Liver (tissue), 8 donors: ENCODE measurements at regions not wholly inside any gene's neighbourhood (a gene's known extent, or its start where the extent isn't known, plus 50 kb on each side); places are given as distances from the start of the nearest gene placed in this dataset.

ENCODE experiments used
- DNase-seq: peaks from one replicate; pipeline ENCODE4 v3.0.0-alpha.2; 2017; ENCODE audit warnings: low spot score
- H3K27ac ChIP-seq, 2 donors: one replicate each; pipeline ENCODE4 v1.7.0; 2013; ENCODE audit warnings: inconsistent platforms in 2 of 2, low read length in 2 of 2, control low read depth in 1 of 2, low read depth in 1 of 2, mild to moderate bottlenecking in 1 of 2
- H3K27me3 ChIP-seq, 4 donors: one replicate each; pipeline versions ENCODE4 v1.6.1 to v1.7.0; 2013; ENCODE audit warnings: low read length in 3 of 4, inconsistent platforms in 1 of 4, mild to moderate bottlenecking in 1 of 4, moderate library complexity in 1 of 4; ENCODE audit not compliant: control insufficient read depth in 4 of 4, insufficient read depth in 4 of 4
- H3K36me3 ChIP-seq, 4 donors: one replicate each; pipeline versions ENCODE4 v1.6.1 to v1.7.0; 2013; ENCODE audit warnings: low read length in 3 of 4, mild to moderate bottlenecking in 3 of 4, low read depth in 1 of 4, moderate library complexity in 1 of 4; ENCODE audit not compliant: control insufficient read depth in 4 of 4, insufficient read depth in 3 of 4
- H3K4me1 ChIP-seq, 4 donors: one replicate each; pipeline versions ENCODE4 v1.6.1 to v1.7.0; 2013; ENCODE audit warnings: low read length in 3 of 4, mild to moderate bottlenecking in 3 of 4, moderate library complexity in 1 of 4; ENCODE audit not compliant: control insufficient read depth in 4 of 4, insufficient read depth in 4 of 4
- H3K4me3 ChIP-seq, 3 donors: one replicate each; pipeline versions ENCODE4 v1.6.1 to v1.7.0; 2013; ENCODE audit warnings: low read length in 3 of 3, control low read depth in 1 of 3, low read depth in 1 of 3, mild to moderate bottlenecking in 1 of 3
- H3K9ac ChIP-seq, 2 donors: one replicate each; pipeline ENCODE4 v1.7.0; 2013; ENCODE audit warnings: low read length in 2 of 2, mild to moderate bottlenecking in 2 of 2, moderate library complexity in 2 of 2, control low read depth in 1 of 2, low read depth in 1 of 2
- H3K9me3 ChIP-seq, 4 donors: one replicate each; pipeline versions ENCODE4 v1.6.1 to v1.7.0; 2013; ENCODE audit warnings: low read length in 3 of 4; ENCODE audit not compliant: control insufficient read depth in 4 of 4
- CTCF ChIP-seq: fragments of 150-350 bp; IDR thresholded peaks from 2 replicates; pipeline ENCODE4 v1.5.1; 2017; ENCODE audit warnings: improper control_type of control experiment, low read depth, low read length; ENCODE audit not compliant: missing input control
- EGR1 ChIP-seq, 2 donors: IDR thresholded peaks; 2 replicates each; pipeline ENCODE4 v1.6.1; 2016 to 2018; ENCODE audit warnings: antibody characterized with exemption in 2 of 2, low read depth in 2 of 2
- FOXA2 ChIP-seq: IDR thresholded peaks from 2 replicates; pipeline ENCODE4 v1.6.1; 2016; ENCODE audit warnings: antibody characterized with exemption
- JUND ChIP-seq, 2 donors: IDR thresholded peaks; 2 replicates each; pipeline ENCODE4 v1.6.1; 2016; ENCODE audit warnings: antibody characterized with exemption in 2 of 2
- NR2F2 ChIP-seq: IDR thresholded peaks from 2 replicates; pipeline ENCODE4 v1.6.1; 2016; ENCODE audit warnings: antibody characterized with exemption
- REST ChIP-seq: IDR thresholded peaks from 2 replicates; pipeline ENCODE4 v1.6.1; 2016; ENCODE audit warnings: antibody characterized with exemption, mild to moderate bottlenecking
- RXRA ChIP-seq, 2 donors: IDR thresholded peaks; 2 replicates each; pipeline ENCODE4 v1.6.1; 2017 to 2018; ENCODE audit warnings: antibody characterized with exemption in 2 of 2, mild to moderate bottlenecking in 1 of 2
- SP1 ChIP-seq: IDR thresholded peaks from 2 replicates; pipeline ENCODE4 v1.6.1; 2018; ENCODE audit warnings: antibody characterized with exemption, mild to moderate bottlenecking
- YY1 ChIP-seq: IDR thresholded peaks from 2 replicates; pipeline ENCODE4 v1.6.1; 2016; ENCODE audit warnings: antibody characterized with exemption, mild to moderate bottlenecking
- ZBTB33 ChIP-seq: IDR thresholded peaks from 2 replicates; pipeline ENCODE4 v1.6.1; 2016; ENCODE audit warnings: antibody characterized with exemption
- WGBS: extraction: QIAGEN DNeasy Blood & Tissue Kit; methylation state at CpG from one replicate; pipeline ENCODE4 v1.1.7; 2013; 5-methylcytosine and 5-hydroxymethylcytosine counted together
- donor health status: healthy.
- donor health status: healthy.
- donor health status: healthy.
- donor health status: healthy.
- donor health status: healthy.

- Histone ChIP-seq H3K4me3 (no peak overlapping the region), H3K27me3 (no peaks in the 10 kb centered on the region), H3K27ac (no peak overlapping the region), H3K9me3 (no peaks in the 10 kb centered on the region), H3K9ac (no peak overlapping the region), H3K36me3 (no peaks in the 10 kb centered on the region), H3K4me1 (no peaks in the 10 kb centered on the region)
- no peak for TF ChIP-seq JUND (IDR thresholded peaks at IDR 0.05)
- no peak for TF ChIP-seq REST
- no peak for TF ChIP-seq CTCF
- no peak for TF ChIP-seq ZBTB33
- no peak for TF ChIP-seq NR2F2
- DNase-seq, result no peak
- 86% methylated on average over 6 of the region's 6 CpGs for WGBS
These were observed 193.4 kb upstream of the GAS1 start for GRCh38 chr9:87140605-87141109.

- no peaks in the 10 kb centered on the region for H3K4me1 ChIP-seq
- no peak for TF ChIP-seq EGR1 (IDR thresholded peaks at IDR 0.05; ENCODE audit: low read depth in 2 of 2)
- no peak for TF ChIP-seq CTCF
- no peak for TF ChIP-seq SP1
- TF ChIP-seq YY1, result no peak
- no peak for TF ChIP-seq RXRA (IDR thresholded peaks at IDR 0.05)
- no peak for TF ChIP-seq ZBTB33
- no peak for TF ChIP-seq REST
- no peak for TF ChIP-seq FOXA2
- no peak overlapping the region for H3K27ac ChIP-seq
- H3K27me3 ChIP-seq, result no peaks in the 10 kb centered on the region
- H3K9ac ChIP-seq, result no peak overlapping the region
- H3K9me3 ChIP-seq, result no peaks in the 10 kb centered on the region
- H3K4me3 ChIP-seq, result no peak overlapping the region
- WGBS, result 50% methylated on average over 8 of the region's 8 CpGs
- H3K36me3 ChIP-seq, result no peaks in the 10 kb centered on the region
- DNase-seq, result no peak
These were observed 193.8 kb upstream of the GAS1 start for GRCh38 chr9:87141124-87141523.
